Thoracic aorta (tissue), 2 donors: ENCODE measurements at regions not wholly inside any gene's neighbourhood (a gene's known extent, or its start where the extent isn't known, plus 50 kb on each side); places are given as distances from the start of the nearest gene placed in this dataset.

Experiments
- ATAC-seq: fragments of 150-250 bp; one replicate; pipeline ENCODE4 v1.8.0; 2017; ENCODE audit warnings: low read depth; ENCODE audit not compliant: insufficient number of reproducible peaks, low FRiP score
- DNase-seq: peaks from one replicate; pipeline ENCODE4 v3.0.0-alpha.2; 2020; ENCODE audit warnings: low spot score
- H3K27ac ChIP-seq, 2 donors: fragments of 200-600 bp; sonication (generic); 1 replicate in 1 of 2; 2 replicates in 1 of 2; pipeline ENCODE4 v1.5.1; 2016; ENCODE audit warnings: mild to moderate bottlenecking in 2 of 2, moderate library complexity in 2 of 2
- H3K27me3 ChIP-seq: fragments of 200-600 bp; sonication (generic); replicated peaks from 2 replicates; pipeline ENCODE4 v1.6.0; 2016; ENCODE audit warnings: mild to moderate bottlenecking; ENCODE audit not compliant: insufficient read depth
- H3K36me3 ChIP-seq: fragments of 200-600 bp; sonication (generic); one replicate; pipeline ENCODE4 v1.5.1; 2016
- H3K4me1 ChIP-seq, 2 donors: fragments of 200-600 bp; sonication (generic); 1 replicate in 1 of 2; 2 replicates in 1 of 2; pipeline versions ENCODE4 v1.5.1 to v1.6.0; 2016; ENCODE audit warnings: low read depth in 2 of 2, mild to moderate bottlenecking in 1 of 2; ENCODE audit not compliant: control insufficient read depth in 1 of 2
- H3K4me3 ChIP-seq: fragments of 200-600 bp; sonication (generic); 2 replicates; pipeline ENCODE4 v1.5.1; 2016; ENCODE audit warnings: mild to moderate bottlenecking
- H3K9me3 ChIP-seq: fragments of 200-600 bp; sonication (generic); 2 replicates; pipeline ENCODE4 v1.5.1; 2016
- TF ChIP-seq, protein P1 (sequence below): fragments of 200-600 bp; sonication (generic); IDR thresholded peaks from one replicate; pipeline ENCODE4 v1.5.1; 2019; ENCODE audit warnings: antibody characterized with exemption

- no peaks in the 10 kb centered on the region for H3K27me3 ChIP-seq
- no peak for ATAC-seq
- TF ChIP-seq, protein P1, sequence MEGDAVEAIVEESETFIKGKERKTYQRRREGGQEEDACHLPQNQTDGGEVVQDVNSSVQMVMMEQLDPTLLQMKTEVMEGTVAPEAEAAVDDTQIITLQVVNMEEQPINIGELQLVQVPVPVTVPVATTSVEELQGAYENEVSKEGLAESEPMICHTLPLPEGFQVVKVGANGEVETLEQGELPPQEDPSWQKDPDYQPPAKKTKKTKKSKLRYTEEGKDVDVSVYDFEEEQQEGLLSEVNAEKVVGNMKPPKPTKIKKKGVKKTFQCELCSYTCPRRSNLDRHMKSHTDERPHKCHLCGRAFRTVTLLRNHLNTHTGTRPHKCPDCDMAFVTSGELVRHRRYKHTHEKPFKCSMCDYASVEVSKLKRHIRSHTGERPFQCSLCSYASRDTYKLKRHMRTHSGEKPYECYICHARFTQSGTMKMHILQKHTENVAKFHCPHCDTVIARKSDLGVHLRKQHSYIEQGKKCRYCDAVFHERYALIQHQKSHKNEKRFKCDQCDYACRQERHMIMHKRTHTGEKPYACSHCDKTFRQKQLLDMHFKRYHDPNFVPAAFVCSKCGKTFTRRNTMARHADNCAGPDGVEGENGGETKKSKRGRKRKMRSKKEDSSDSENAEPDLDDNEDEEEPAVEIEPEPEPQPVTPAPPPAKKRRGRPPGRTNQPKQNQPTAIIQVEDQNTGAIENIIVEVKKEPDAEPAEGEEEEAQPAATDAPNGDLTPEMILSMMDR = no peak
These were observed 102.6 kb upstream of the CDH11 start for GRCh38 chr16:65224471-65224870.

DNA sequence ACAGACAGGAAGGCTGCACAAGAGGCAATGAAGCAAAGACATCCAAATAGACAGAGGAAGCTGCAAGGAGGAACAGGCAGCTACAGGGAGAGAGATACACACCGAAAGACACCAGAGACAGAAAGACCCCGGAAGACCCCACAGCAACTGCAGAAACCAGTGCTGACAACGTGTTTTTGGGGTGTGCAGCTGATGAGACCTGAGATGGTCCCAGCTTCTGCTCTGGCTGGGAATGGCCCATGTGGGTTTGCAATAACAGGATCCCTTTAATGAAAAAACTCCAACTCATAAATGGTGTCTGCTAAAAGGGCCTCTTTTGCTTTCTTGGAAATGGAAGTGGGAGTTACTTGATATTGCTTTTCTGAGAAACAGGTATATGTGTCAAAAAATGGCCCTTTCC lies 101.5 kb upstream of the CDH11 start:
- no peak overlapping the region for H3K27ac ChIP-seq
- no peak overlapping the region for H3K4me3 ChIP-seq
- H3K27me3 ChIP-seq = no peaks in the 10 kb centered on the region
- H3K36me3 ChIP-seq = no peaks in the 10 kb centered on the region
- H3K4me1 ChIP-seq = no peaks in the 10 kb centered on the region
- ATAC-seq = no peak
- TF ChIP-seq, protein P1 = no peak
- H3K9me3 ChIP-seq = no peaks in the 10 kb centered on the region
- DNase-seq = no peak

More at GRCh38 chr16:65224471-65224870, 102.6 kb upstream of the CDH11 start:
- H3K36me3 ChIP-seq = no peaks in the 10 kb centered on the region
- H3K4me1 ChIP-seq = no peaks in the 10 kb centered on the region
- no peak for DNase-seq
- no peak overlapping the region for H3K27ac ChIP-seq
- H3K9me3 ChIP-seq = no peaks in the 10 kb centered on the region
- H3K4me3 ChIP-seq = no peak overlapping the region

GRCh38 chr16:65222536-65222935 lies 100.7 kb upstream of the CDH11 start:
- Histone ChIP-seq H3K4me3 (no peak overlapping the region), H3K9me3 (no peaks in the 10 kb centered on the region), H3K36me3 (no peaks in the 10 kb centered on the region), H3K27me3 (no peaks in the 10 kb centered on the region), H3K27ac (no peak overlapping the region), H3K4me1 (no peaks in the 10 kb centered on the region)
- TF ChIP-seq, protein P1 = no peak
- no peak for ATAC-seq
- DNase-seq = no peak

DNA sequence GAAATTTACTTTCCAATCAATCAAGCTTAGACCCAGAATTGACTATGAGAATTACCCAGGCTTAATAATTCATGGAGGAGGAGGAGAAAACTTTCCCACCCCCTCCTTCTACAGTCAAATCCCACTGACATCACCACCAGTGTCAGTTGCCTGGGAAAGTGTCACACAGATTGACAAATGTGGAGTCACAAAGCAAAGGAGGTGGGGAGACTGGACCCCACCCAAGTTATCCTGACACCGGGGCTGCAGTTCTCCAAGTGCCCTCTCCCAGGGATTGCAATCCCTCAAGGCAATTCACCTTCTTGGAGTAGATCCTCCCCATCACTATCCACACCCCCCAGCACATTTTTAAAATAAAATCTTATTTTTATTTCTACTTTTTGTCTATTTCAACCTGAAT lies 100.2 kb upstream of the CDH11 start:
- DNase-seq (no peak), ATAC-seq (no peak)
- Histone ChIP-seq H3K4me3 (no peak overlapping the region), H3K27me3 (no peaks in the 10 kb centered on the region), H3K4me1 (no peaks in the 10 kb centered on the region), H3K27ac (no peak overlapping the region), H3K9me3 (no peaks in the 10 kb centered on the region), H3K36me3 (no peaks in the 10 kb centered on the region)
- TF ChIP-seq, protein P1 = no peak

- H3K27ac ChIP-seq = no peak overlapping the region
- no peaks in the 10 kb centered on the region for H3K36me3 ChIP-seq
- H3K4me3 ChIP-seq = no peak overlapping the region
- ATAC-seq = no peak
- no peaks in the 10 kb centered on the region for H3K27me3 ChIP-seq
- H3K4me1 ChIP-seq = no peaks in the 10 kb centered on the region
- DNase-seq = no peak
- TF ChIP-seq, protein P1 = no peak
- no peaks in the 10 kb centered on the region for H3K9me3 ChIP-seq
These were observed 97.9 kb upstream of the CDH11 start for GRCh38 chr16:65219786-65220185.
